ENCODE measurements at regions not wholly inside any gene's neighbourhood (a gene's known extent, or its start where the extent isn't known, plus 50 kb on each side); places are given as distances from the start of the nearest gene placed in this dataset.

GRCh38 chr7:36015733-36016132, 137.3 kb upstream of the EEPD1 start:
- TF ChIP-seq CTCF (IDR thresholded peaks at IDR 0.05) = no peak
- no peak for TF ChIP-seq POLR2A (IDR thresholded peaks at IDR 0.05)
